Lung (tissue), 12 donors: ENCODE measurements at regions not wholly inside any gene's neighbourhood (a gene's known extent, or its start where the extent isn't known, plus 50 kb on each side); places are given as distances from the start of the nearest gene placed in this dataset. TPM values are rescaled to one million over a fixed set of nuclear protein-coding genes. Genes with fewer than 3 reads are reported as not detected.
"Not testable (repeated sequence)": the region's sequence is repeated elsewhere in the genome, so short reads cannot be mapped to it uniquely, and the experiment has no call there.

Source experiments
- ATAC-seq: fragments of 200-7000 bp; cut with Tn5 transposase; one replicate; pipeline ENCODE4 v1.9.1; 2020; ENCODE audit warnings: moderate number of reproducible peaks; ENCODE audit not compliant: insufficient read depth, low FRiP score
- DNase-seq, 3 donors: peaks; one replicate each; pipeline ENCODE4 v3.0.0-alpha.2; 2013 to 2017
- H3K27ac ChIP-seq, 2 donors: one replicate each; pipeline ENCODE4 v1.5.1; 2013; ENCODE audit warnings: mild to moderate bottlenecking in 2 of 2, moderate library complexity in 2 of 2, control low read depth in 1 of 2, inconsistent platforms in 1 of 2, low read depth in 1 of 2, low read length in 1 of 2
- H3K27me3 ChIP-seq, 3 donors: one replicate each; pipeline ENCODE4 v1.5.1; 2013; ENCODE audit warnings: low read length in 2 of 3; ENCODE audit not compliant: control insufficient read depth in 3 of 3, insufficient read depth in 3 of 3
- H3K36me3 ChIP-seq, 4 donors: one replicate each; pipeline ENCODE4 v1.5.1; 2013; ENCODE audit warnings: low read length in 4 of 4, mild to moderate bottlenecking in 1 of 4, moderate library complexity in 1 of 4; ENCODE audit not compliant: control insufficient read depth in 4 of 4, insufficient read depth in 4 of 4
- H3K4me1 ChIP-seq, 5 donors: one replicate each; pipeline ENCODE4 v1.5.1; 2013; ENCODE audit warnings: low read length in 5 of 5, mild to moderate bottlenecking in 2 of 5, moderate library complexity in 1 of 5; ENCODE audit not compliant: control insufficient read depth in 5 of 5, insufficient read depth in 5 of 5
- H3K4me3 ChIP-seq: one replicate; pipeline ENCODE4 v1.5.1; 2013; ENCODE audit warnings: mild to moderate bottlenecking, control low read depth, moderate library complexity
- H3K9ac ChIP-seq, 2 donors: one replicate each; pipeline ENCODE4 v1.5.1; 2013; ENCODE audit warnings: low read length in 2 of 2, control low read depth in 1 of 2; ENCODE audit not compliant: insufficient read depth in 1 of 2
- H3K9me3 ChIP-seq, 4 donors: one replicate each; pipeline ENCODE4 v1.5.1; 2013; ENCODE audit warnings: low read length in 3 of 4, mild to moderate bottlenecking in 1 of 4, moderate library complexity in 1 of 4; ENCODE audit not compliant: control insufficient read depth in 4 of 4, insufficient read depth in 3 of 4
- CTCF ChIP-seq: IDR thresholded peaks from 2 replicates; pipeline ENCODE4 v1.5.1; 2012; ENCODE audit warnings: mild to moderate bottlenecking; ENCODE audit errors: control extremely low read depth, extremely low read depth
- WGBS, 2 donors: extraction: QIAGEN DNeasy Blood & Tissue Kit; methylation state at CpG; one replicate each; pipeline ENCODE4 v1.1.7; 2013; 5-methylcytosine and 5-hydroxymethylcytosine counted together
- small RNA-seq: library from RNA; depleted of rRNA; stranded (forward); fragments of <200 nt; gene quantifications from one replicate; pipeline ENCODE3, GENCODE V24; 2014; ENCODE audit warnings: low replicate concordance
- donor health status: control.
- donor health status: control.
- donor health status: Bipolar disorder and iron deficiency.
- donor health status: healthy.
- donor health status: DM: yes; HTN: yes; CAD: no.

GRCh38 chr6:27531772-27532459 lies 59.0 kb upstream of the ZNF184 start:
- Histone ChIP-seq H3K4me3 (no peak overlapping the region), H3K9me3 (no peaks in the 10 kb centered on the region), H3K9ac (no peak overlapping the region), H3K27me3 (peaks cover 5 to 22% (median 12%) of the 10 kb centered on the region in 3 donors), H3K27ac (no peak overlapping the region), H3K36me3 (no peaks in the 10 kb centered on the region), H3K4me1 (no peaks in the 10 kb centered on the region)
- 90% methylated on average over 17 of the region's 17 CpGs for WGBS, 2 donors
- TF ChIP-seq CTCF: no peak
- ATAC-seq (no peak), DNase-seq (no peak)

- not testable (repeated sequence) for H3K36me3 ChIP-seq, DNase-seq, H3K9ac ChIP-seq, ATAC-seq, H3K27ac ChIP-seq, H3K4me3 ChIP-seq, H3K4me1 ChIP-seq, H3K9me3 ChIP-seq
- WGBS, 2 donors: 86 to 89% methylated on average over 17 to 24 of the region's 24 CpGs
- H3K27me3 ChIP-seq: peaks cover 5 to 20% (median 10%) of the 10 kb centered on the region in 3 donors
Measured at GRCh38 chr6:27529796-27530195, 56.9 kb upstream of the ZNF184 start.

- no peaks in the 10 kb centered on the region for H3K4me1 ChIP-seq
- no peaks in the 10 kb centered on the region for H3K36me3 ChIP-seq
- DNase-seq (no peak), ATAC-seq (no peak)
- no peak overlapping the region for H3K27ac ChIP-seq
- H3K9me3 ChIP-seq: no peaks in the 10 kb centered on the region
- TF ChIP-seq CTCF: no peak
- H3K9ac ChIP-seq: no peak overlapping the region
- H3K27me3 ChIP-seq: peaks cover 5 to 14% (median 9%) of the 10 kb centered on the region in 3 donors
- no peak overlapping the region for H3K4me3 ChIP-seq
Measured at GRCh38 chr6:27528714-27529113, 55.8 kb upstream of the ZNF184 start.

Small RNA genes in the stretch of these regions (small RNA-seq; reads per million reads assigned to genes)
- gene AL031229.1 (not detected), gene HIST1H4PS1 (not detected), gene RNU6-471P (not detected)
